SK-N-SH (cell line): ENCODE measurements at regions not wholly inside any gene's neighbourhood (a gene's known extent, or its start where the extent isn't known, plus 50 kb on each side); places are given as distances from the start of the nearest gene placed in this dataset.

Experiments used
- CTCF ChIA-PET: fragments of 300-600, 350-600 bp; formaldehyde crosslinking; extraction: SDS; loops from one replicate; lab custom pipeline; 2021; lab: Yijun Ruan, JAX
- POLR2A ChIA-PET: fragments of 350-600 bp; sonication (Branson Sonifier 250); formaldehyde crosslinking; extraction: SDS; loops from one replicate; lab custom pipeline; 2020; ENCODE audit warnings: antibody characterized with exemption, inconsistent platforms; lab: Yijun Ruan, JAX
- DNase-seq: peaks from one replicate; pipeline ENCODE4 v3.0.0; 2012
- H2AFZ ChIP-seq: fragments of 200-600 bp; sonication (generic); 2 replicates; pipeline ENCODE4 v1.8.1; 2016; ENCODE audit warnings: antibody characterized with exemption, mild to moderate bottlenecking, low read depth
- H3F3A ChIP-seq: fragments of 200-600 bp; sonication (generic); replicated peaks from 2 replicates; pipeline ENCODE3; 2016; ENCODE audit warnings: antibody characterized with exemption, mild to moderate bottlenecking; ENCODE audit not compliant: insufficient read depth
- H3K27ac ChIP-seq, 2 experiments: fragments of 200-500 bp in 1 of 2; fragments of 200-600 bp in 1 of 2; sonication (Bioruptor generic) in 1 of 2; sonication (generic), shearing (Covaris generic) in 1 of 2; 2 replicates each; pipeline versions ENCODE4 v1.5.1 to v1.6.1; 2014 to 2016; ENCODE audit warnings: low read depth in 2 of 2, inconsistent platforms in 1 of 2, low read length in 1 of 2, mild to moderate bottlenecking in 1 of 2, mixed read lengths in 1 of 2
- H3K27me3 ChIP-seq: fragments of 200-600 bp; sonication (generic), shearing (Covaris generic); 2 replicates; pipeline ENCODE4 v1.6.1; 2016; ENCODE audit warnings: mixed run types; ENCODE audit not compliant: insufficient read depth
- H3K36me3 ChIP-seq, 2 experiments: fragments of 200-500 bp in 1 of 2; fragments of 200-600 bp in 1 of 2; sonication (Bioruptor generic) in 1 of 2; sonication (generic) in 1 of 2; replicated peaks in 1 of 2; 2 replicates each; pipeline versions ENCODE3 to v1.5.1; 2014 to 2016; ENCODE audit warnings: low read length in 1 of 2, mild to moderate bottlenecking in 1 of 2; ENCODE audit not compliant: insufficient read depth in 2 of 2, control insufficient read depth in 1 of 2
- H3K4me1 ChIP-seq, 2 experiments: fragments of 200-500 bp in 1 of 2; fragments of 200-600 bp in 1 of 2; sonication (Bioruptor generic) in 1 of 2; sonication (generic), shearing (Covaris generic) in 1 of 2; 2 replicates each; pipeline versions ENCODE4 v1.5.1 to v1.6.1; 2014 to 2016; ENCODE audit warnings: low read depth in 1 of 2, low read length in 1 of 2, mixed run types in 1 of 2; ENCODE audit not compliant: insufficient read depth in 2 of 2, control insufficient read depth in 1 of 2
- H3K4me2 ChIP-seq: fragments of 200-600 bp; sonication (generic), shearing (Covaris generic); 2 replicates; pipeline ENCODE4 v1.6.1; 2017; ENCODE audit warnings: mixed run types
- H3K4me3 ChIP-seq, 2 experiments: fragments of 200-500 bp in 1 of 2; fragments of 200-600 bp in 1 of 2; sonication (Bioruptor generic) in 1 of 2; sonication (generic), shearing (Covaris generic) in 1 of 2; 2 replicates each; pipeline versions ENCODE4 v1.5.1 to v1.8.1; 2014 to 2016; ENCODE audit warnings: low read depth in 2 of 2, inconsistent platforms in 1 of 2, low read length in 1 of 2, mild to moderate bottlenecking in 1 of 2, mixed read lengths in 1 of 2, moderate library complexity in 1 of 2
- H3K79me2 ChIP-seq: fragments of 200-600 bp; sonication (generic); 2 replicates; pipeline ENCODE4 v1.8.1; 2017; ENCODE audit warnings: mild to moderate bottlenecking; ENCODE audit not compliant: insufficient read depth
- H3K9ac ChIP-seq: fragments of 200-600 bp; sonication (generic); 2 replicates; pipeline ENCODE4 v1.6.1; 2017; ENCODE audit warnings: mixed run types
- H3K9me2 ChIP-seq: fragments of 200-600 bp; sonication (generic); 2 replicates; pipeline ENCODE4 v1.6.1; 2017; ENCODE audit warnings: mixed run types
- H3K9me3 ChIP-seq: fragments of 200-600 bp; sonication (generic); 2 replicates; pipeline ENCODE4 v1.6.1; 2017; ENCODE audit warnings: mixed run types, mild to moderate bottlenecking, moderate library complexity
- H4K20me1 ChIP-seq: fragments of 200-600 bp; sonication (generic); 2 replicates; pipeline ENCODE4 v1.6.1; 2017; ENCODE audit warnings: mild to moderate bottlenecking, mixed run types; ENCODE audit not compliant: insufficient read depth
- CHD2 ChIP-seq: fragments of 150-350 bp; IDR thresholded peaks from 2 replicates; pipeline ENCODE4 v1.6.1; 2018; ENCODE audit warnings: low read length; ENCODE audit not compliant: partially characterized antibody
- FOSL2 ChIP-seq: IDR thresholded peaks from 2 replicates; pipeline ENCODE4 v1.4.0; 2012; ENCODE audit warnings: low read depth, mild to moderate bottlenecking, moderate library complexity, borderline replicate concordance
- GABPA ChIP-seq: IDR thresholded peaks from 2 replicates; pipeline ENCODE4 v1.4.0; 2012; ENCODE audit warnings: low read depth, mild to moderate bottlenecking
- GATA2 ChIP-seq: sonication (generic); formaldehyde crosslinking; IDR thresholded peaks from 2 replicates; pipeline ENCODE4 v1.5.0; 2020; ENCODE audit warnings: mild to moderate bottlenecking, missing genetic modification reagents
- MXI1 ChIP-seq: IDR thresholded peaks from 2 replicates; pipeline ENCODE4 v1.6.1; 2012; ENCODE audit warnings: mild to moderate bottlenecking, low read depth, low read length, improper control_type of control experiment
- NFIC ChIP-seq: IDR thresholded peaks from 2 replicates; pipeline ENCODE4 v1.4.0; 2012; ENCODE audit warnings: borderline replicate concordance
- NRF1 ChIP-seq: IDR thresholded peaks from 2 replicates; pipeline ENCODE4 v1.6.1; 2012; ENCODE audit warnings: low read depth, mild to moderate bottlenecking, low read length
- POLR2AphosphoS5 ChIP-seq: IDR thresholded peaks from 2 replicates; pipeline ENCODE4 v1.6.1; 2012; ENCODE audit warnings: low read depth, low read length
- RAD21 ChIP-seq: IDR thresholded peaks from 2 replicates; pipeline ENCODE4 v1.6.1; 2012; ENCODE audit warnings: mild to moderate bottlenecking, low read length
- RCOR1 ChIP-seq: fragments of 150-350 bp; IDR thresholded peaks from 2 replicates; pipeline ENCODE4 v1.6.1; 2017; ENCODE audit warnings: antibody characterized with exemption, low read length
- RFX5 ChIP-seq: IDR thresholded peaks from 2 replicates; pipeline ENCODE4 v1.6.1; 2012; ENCODE audit warnings: mild to moderate bottlenecking, improper control_type of control experiment, low read length
- SIN3A ChIP-seq: IDR thresholded peaks from 2 replicates; pipeline ENCODE4 v1.6.1; 2012; ENCODE audit warnings: low read depth, mild to moderate bottlenecking, low read length, moderate library complexity, borderline replicate concordance
- SMC3 ChIP-seq: IDR thresholded peaks from 2 replicates; pipeline ENCODE4 v1.6.1; 2012; ENCODE audit warnings: low read depth, low read length, improper control_type of control experiment
- TAF1 ChIP-seq: IDR thresholded peaks from 2 replicates; pipeline ENCODE4 v1.6.1; 2012; ENCODE audit warnings: low read depth, mild to moderate bottlenecking, low read length, moderate library complexity, borderline replicate concordance
- YY1 ChIP-seq: IDR thresholded peaks from 2 replicates; pipeline ENCODE4 v1.4.0; 2012; ENCODE audit warnings: low read depth, mild to moderate bottlenecking
- WGBS: methylation state at CpG from one replicate; pipeline ENCODE4 v1.1.6; 2017; ENCODE audit warnings: low lambda C conversion rate; 5-methylcytosine and 5-hydroxymethylcytosine counted together
- TF ChIP-seq, protein P1 (sequence below): fragments of 150-350 bp; IDR thresholded peaks from 2 replicates; pipeline ENCODE4 v1.6.1; 2016; ENCODE audit warnings: mild to moderate bottlenecking, low read depth, low read length
- TF ChIP-seq, protein P2 (sequence below): IDR thresholded peaks from 2 replicates; pipeline ENCODE4 v1.4.0; 2012; ENCODE audit warnings: low read depth, borderline replicate concordance

DNA sequence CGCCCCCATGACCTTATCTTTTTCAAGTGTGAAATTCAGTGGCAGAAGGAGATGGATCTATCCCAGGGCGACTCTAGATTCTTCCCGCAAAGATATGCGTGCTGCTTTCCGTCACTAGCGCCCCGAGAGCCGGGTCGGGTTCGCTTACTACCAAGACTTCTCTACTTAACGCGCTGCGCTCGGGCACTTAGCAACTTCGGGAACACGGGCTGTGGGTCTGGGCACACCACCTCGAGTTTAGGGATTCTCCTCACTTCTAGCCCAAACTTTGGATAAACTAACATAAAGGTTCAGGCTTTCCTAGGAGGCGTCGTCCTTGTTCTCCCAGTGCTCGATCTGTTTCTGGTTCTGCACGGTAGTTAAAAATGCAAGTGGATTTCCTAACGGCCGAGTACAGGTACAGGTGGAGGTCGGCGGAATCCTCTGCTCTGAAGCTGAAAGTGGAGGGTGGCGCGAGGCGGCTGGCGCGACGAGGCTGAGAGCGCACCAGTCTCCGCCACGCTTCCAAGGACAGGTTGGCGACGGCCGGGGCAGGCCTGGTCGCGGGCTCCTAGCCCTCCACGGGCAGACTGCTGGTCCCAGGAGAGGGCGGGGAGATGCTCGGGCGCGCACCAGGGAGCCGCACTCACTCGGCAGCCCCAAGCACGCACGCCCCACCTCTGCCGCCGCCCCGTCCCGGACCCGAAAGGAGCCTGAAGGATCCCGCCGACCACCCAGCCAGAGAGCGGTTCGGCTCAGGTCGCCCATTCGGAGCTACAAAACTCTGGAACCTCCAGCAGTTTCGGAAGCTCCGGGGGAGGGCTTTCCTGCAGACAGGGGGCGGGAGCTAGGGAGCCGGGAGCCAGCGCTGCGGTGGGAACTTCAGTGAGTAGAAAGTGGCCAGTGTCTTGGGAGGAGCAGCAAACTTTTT lies 100.8 kb upstream of the TENM3 start:
- 92% methylated on average over 52 of the region's 65 CpGs for WGBS
- no peak for DNase-seq
- CTCF ChIA-PET, result interaction anchor here (0.7 kb wide), 1 partner anchor 39 kb away, joined by 3 read pairs; no protein-coding TSS in a partner anchor
- TF ChIP-seq NFIC (no peak), CHD2 (no peak)
- TF ChIP-seq, protein P1, sequence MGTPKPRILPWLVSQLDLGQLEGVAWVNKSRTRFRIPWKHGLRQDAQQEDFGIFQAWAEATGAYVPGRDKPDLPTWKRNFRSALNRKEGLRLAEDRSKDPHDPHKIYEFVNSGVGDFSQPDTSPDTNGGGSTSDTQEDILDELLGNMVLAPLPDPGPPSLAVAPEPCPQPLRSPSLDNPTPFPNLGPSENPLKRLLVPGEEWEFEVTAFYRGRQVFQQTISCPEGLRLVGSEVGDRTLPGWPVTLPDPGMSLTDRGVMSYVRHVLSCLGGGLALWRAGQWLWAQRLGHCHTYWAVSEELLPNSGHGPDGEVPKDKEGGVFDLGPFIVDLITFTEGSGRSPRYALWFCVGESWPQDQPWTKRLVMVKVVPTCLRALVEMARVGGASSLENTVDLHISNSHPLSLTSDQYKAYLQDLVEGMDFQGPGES, result no peak
- H3K9me3 ChIP-seq, result no peaks in the 10 kb centered on the region
- no peak overlapping the region for H3K4me3 ChIP-seq
- H3F3A ChIP-seq, result no peaks in the 10 kb centered on the region
- POLR2A ChIA-PET, result no interaction called here
- no peaks in the 10 kb centered on the region for H3K36me3 ChIP-seq
- no peak overlapping the region for H3K9ac ChIP-seq
- H2AFZ ChIP-seq, result no peak overlapping the region
- H3K27me3 ChIP-seq, result no peaks in the 10 kb centered on the region
- H3K27ac ChIP-seq, result no peak overlapping the region
- H4K20me1 ChIP-seq, result no peaks in the 10 kb centered on the region
- H3K4me1 ChIP-seq, result peaks cover 0 to 5% of the 10 kb centered on the region in 2 experiments; a peak in 3 of 4 replicates
- H3K79me2 ChIP-seq, result peaks cover 6% of the 10 kb centered on the region; the same call in 1 of the 2 replicates
- no peak overlapping the region for H3K4me2 ChIP-seq
- H3K9me2 ChIP-seq, result no peaks in the 10 kb centered on the region

DNA sequence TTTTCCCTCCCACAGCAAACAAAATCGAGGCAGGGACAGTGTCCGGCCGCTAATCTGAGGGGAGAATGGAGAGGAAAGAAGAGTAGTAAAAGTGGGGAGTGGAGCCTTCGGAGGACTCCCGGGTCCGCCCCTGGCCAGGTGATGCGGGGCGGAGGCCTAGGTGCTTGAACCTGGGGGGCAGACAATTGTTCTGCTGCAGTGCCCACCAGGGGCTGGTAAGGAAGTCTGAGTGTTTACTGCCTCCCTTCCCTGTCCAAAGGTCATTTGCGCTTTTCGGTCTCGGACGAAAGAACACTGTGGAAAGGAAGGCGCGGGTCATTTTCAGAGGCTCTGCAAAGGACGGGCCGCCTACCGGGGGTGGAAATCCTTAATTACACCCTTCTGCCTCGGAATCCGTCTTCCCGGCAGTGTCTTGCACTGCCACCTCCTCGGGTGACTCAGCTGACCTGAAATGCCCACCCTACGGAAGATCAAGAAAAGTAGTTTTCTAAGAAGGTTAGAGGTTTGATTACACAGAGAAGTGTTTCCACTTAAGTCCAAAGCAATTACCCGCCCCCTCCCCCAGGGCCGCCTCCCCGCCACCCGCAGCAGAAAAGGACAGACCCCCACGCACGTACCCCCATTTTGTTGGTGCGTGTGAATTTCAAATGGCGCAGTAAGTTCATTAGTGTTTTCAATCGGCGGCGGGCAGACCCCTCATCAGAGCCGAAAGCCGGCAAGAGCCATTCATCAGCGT lies 99.9 kb upstream of the TENM3 start:
- CTCF ChIA-PET, result no interaction called here
- Histone ChIP-seq H3K4me2 (peak overlapping the region; percentile 81), H3K9me3 (no peaks in the 10 kb centered on the region), H3K4me3 (peak overlapping the region; percentile 81 to 85; a peak in 3 of 4 replicates), H3K4me1 (peaks cover 0 to 5% of the 10 kb centered on the region in 2 experiments; a peak in 2 of 4 replicates), H3K9ac (peak overlapping the region; percentile 85; the same call in 1 of the 2 replicates), H3K9me2 (no peaks in the 10 kb centered on the region), H4K20me1 (no peaks in the 10 kb centered on the region), H3F3A (no peaks in the 10 kb centered on the region), H3K27ac (no peak overlapping the region), H2AFZ (peak overlapping the region; percentile 97; the same call in 1 of the 2 replicates), H3K36me3 (no peaks in the 10 kb centered on the region), H3K79me2 (peaks cover 6% of the 10 kb centered on the region; the same call in 1 of the 2 replicates), H3K27me3 (no peaks in the 10 kb centered on the region)
- TF ChIP-seq NRF1, result no peak
- no peak for TF ChIP-seq RFX5
- TF ChIP-seq FOSL2, result no peak
- TF ChIP-seq POLR2AphosphoS5, result no peak
- TF ChIP-seq CHD2, result no peak
- TF ChIP-seq MXI1, result no peak
- TF ChIP-seq GABPA, result no peak
- TF ChIP-seq GATA2 (CRISPR knock-in tag), result no peak
- no peak for TF ChIP-seq TAF1
- TF ChIP-seq, protein P2, sequence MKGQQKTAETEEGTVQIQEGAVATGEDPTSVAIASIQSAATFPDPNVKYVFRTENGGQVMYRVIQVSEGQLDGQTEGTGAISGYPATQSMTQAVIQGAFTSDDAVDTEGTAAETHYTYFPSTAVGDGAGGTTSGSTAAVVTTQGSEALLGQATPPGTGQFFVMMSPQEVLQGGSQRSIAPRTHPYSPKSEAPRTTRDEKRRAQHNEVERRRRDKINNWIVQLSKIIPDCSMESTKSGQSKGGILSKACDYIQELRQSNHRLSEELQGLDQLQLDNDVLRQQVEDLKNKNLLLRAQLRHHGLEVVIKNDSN, result no peak
- TF ChIP-seq YY1, result no peak
- TF ChIP-seq RAD21, result no peak
- no peak for TF ChIP-seq RCOR1
- TF ChIP-seq SIN3A, result no peak
- TF ChIP-seq SMC3, result no peak
- no peak for DNase-seq
- WGBS, result 61% methylated on average over 35 of the region's 36 CpGs
- POLR2A ChIA-PET, result interaction anchor here (0.7 kb wide), 1 partner anchor 9 kb away, joined by 5 read pairs; no protein-coding TSS in a partner anchor
